H9 (cell line): ENCODE measurements at regions not wholly inside any gene's neighbourhood (a gene's known extent, or its start where the extent isn't known, plus 50 kb on each side); places are given as distances from the start of the nearest gene placed in this dataset.

Experiments
- DNase-seq: peaks from one replicate; pipeline ENCODE4 v3.0.0-alpha.2; 2017
- H2AFZ ChIP-seq: one replicate; pipeline ENCODE4 v1.6.1; 2013; ENCODE audit warnings: mild to moderate bottlenecking, low read length, control low read depth, moderate library complexity
- H2AK5ac ChIP-seq: 2 replicates; pipeline ENCODE4 v1.6.1; 2013; ENCODE audit warnings: low read length, control low read depth, mixed read lengths; ENCODE audit not compliant: insufficient read length
- H2BK120ac ChIP-seq: one replicate; pipeline ENCODE4 v1.6.1; 2013; ENCODE audit warnings: low read depth, mild to moderate bottlenecking, low read length, control low read depth, inconsistent platforms; ENCODE audit not compliant: poor library complexity, severe bottlenecking
- H2BK12ac ChIP-seq: 2 replicates; pipeline ENCODE4 v1.6.1; 2013; ENCODE audit warnings: low read length, control low read depth, mixed read lengths, low read depth; ENCODE audit not compliant: insufficient read length
- H2BK15ac ChIP-seq: 2 replicates; pipeline ENCODE4 v1.6.1; 2013; ENCODE audit warnings: low read depth, low read length, control low read depth
- H2BK20ac ChIP-seq: one replicate; pipeline ENCODE4 v1.6.1; 2013; ENCODE audit warnings: low read depth, mild to moderate bottlenecking, low read length, control low read depth, inconsistent platforms; ENCODE audit not compliant: poor library complexity, severe bottlenecking
- H2BK5ac ChIP-seq: 2 replicates; pipeline ENCODE4 v1.6.1; 2013; ENCODE audit warnings: low read length, control low read depth, mixed read lengths; ENCODE audit not compliant: insufficient read length
- H3K14ac ChIP-seq: 2 replicates; pipeline ENCODE4 v1.6.1; 2013; ENCODE audit warnings: low read length, control low read depth; ENCODE audit not compliant: insufficient read depth
- H3K18ac ChIP-seq: 2 replicates; pipeline ENCODE4 v1.6.1; 2013; ENCODE audit warnings: low read depth, mild to moderate bottlenecking, mixed read lengths, low read length, control low read depth; ENCODE audit not compliant: insufficient read length
- H3K23ac ChIP-seq: 2 replicates; pipeline ENCODE4 v1.6.1; 2013; ENCODE audit warnings: low read length, control low read depth, mixed read lengths, low read depth; ENCODE audit not compliant: insufficient read length
- H3K23me2 ChIP-seq: 2 replicates; pipeline ENCODE4 v1.6.1; 2013; ENCODE audit warnings: low read depth, mild to moderate bottlenecking, mixed read lengths, low read length, control low read depth; ENCODE audit not compliant: insufficient read length, poor library complexity, severe bottlenecking
- H3K27ac ChIP-seq: 2 replicates; pipeline ENCODE4 v1.5.1; 2013; ENCODE audit warnings: low read length, control low read depth, mixed read lengths, low read depth; ENCODE audit not compliant: insufficient read length
- H3K27me3 ChIP-seq: 2 replicates; pipeline ENCODE4 v1.6.1; 2013; ENCODE audit warnings: low read length, control low read depth, inconsistent platforms; ENCODE audit not compliant: insufficient read depth
- H3K4ac ChIP-seq: 2 replicates; pipeline ENCODE4 v1.6.1; 2013; ENCODE audit warnings: low read depth, mild to moderate bottlenecking, control low read depth, inconsistent platforms, low read length, moderate library complexity
- H3K4me1 ChIP-seq: 2 replicates; pipeline ENCODE4 v1.6.1; 2013; ENCODE audit warnings: low read length, control low read depth, inconsistent platforms; ENCODE audit not compliant: insufficient read depth
- H3K4me2 ChIP-seq: 2 replicates; pipeline ENCODE4 v1.6.1; 2013; ENCODE audit warnings: low read length, control low read depth, mixed read lengths; ENCODE audit not compliant: insufficient read length, insufficient read depth
- H3K56ac ChIP-seq: 2 replicates; pipeline ENCODE4 v1.6.1; 2013; ENCODE audit warnings: low read depth, mild to moderate bottlenecking, mixed read lengths, low read length, control low read depth; ENCODE audit not compliant: insufficient read length
- H3K79me1 ChIP-seq: 2 replicates; pipeline ENCODE4 v1.6.1; 2013; ENCODE audit warnings: low read depth, mild to moderate bottlenecking, moderate library complexity, low read length, control low read depth, inconsistent platforms; ENCODE audit not compliant: insufficient read depth, poor library complexity, severe bottlenecking
- H3K79me2 ChIP-seq: 2 replicates; pipeline ENCODE4 v1.6.1; 2013; ENCODE audit warnings: low read length, control low read depth, inconsistent platforms; ENCODE audit not compliant: insufficient read depth
- H3K9ac ChIP-seq: 2 replicates; pipeline ENCODE4 v1.6.1; 2013; ENCODE audit warnings: low read length, control low read depth, mixed read lengths; ENCODE audit not compliant: insufficient read length; ENCODE audit errors: extremely low read depth
- H3K9me3 ChIP-seq: one replicate; pipeline ENCODE4 v1.6.1; 2013; ENCODE audit warnings: low read depth, low read length, inconsistent platforms; ENCODE audit not compliant: control insufficient read depth
- H3T11ph ChIP-seq: one replicate; pipeline ENCODE4 v1.6.1; 2013; ENCODE audit warnings: mild to moderate bottlenecking, low read length, control low read depth, inconsistent platforms
- H4K20me1 ChIP-seq: one replicate; pipeline ENCODE4 v1.6.1; 2013; ENCODE audit not compliant: control insufficient read depth, insufficient read length, insufficient read depth
- H4K5ac ChIP-seq: 2 replicates; pipeline ENCODE4 v1.6.1; 2013; ENCODE audit warnings: low read depth, mild to moderate bottlenecking, mixed read lengths, low read length, control low read depth; ENCODE audit not compliant: insufficient read length
- H4K8ac ChIP-seq: replicated peaks from 2 replicates; pipeline ENCODE4 v1.6.1; 2013; ENCODE audit warnings: low read length, control low read depth, mixed read lengths, low read depth; ENCODE audit not compliant: insufficient read length
- H4K91ac ChIP-seq: 2 replicates; pipeline ENCODE4 v1.6.1; 2013; ENCODE audit warnings: low read depth, mild to moderate bottlenecking, moderate library complexity, mixed read lengths, low read length, control low read depth; ENCODE audit not compliant: insufficient read length
- H3K27ac Mint-ChIP-seq, 3 experiments: 2 replicates in 2 of 3; 3 replicates in 1 of 3; pipeline ENCODE4 v1.8.0; 2020 to 2021; ENCODE audit warnings: mixed read lengths in 3 of 3, mild to moderate bottlenecking in 1 of 3, moderate library complexity in 1 of 3
- H3K27me3 Mint-ChIP-seq: 2 replicates; pipeline ENCODE4 v1.8.0; 2021; ENCODE audit warnings: low read depth, mild to moderate bottlenecking, moderate library complexity, mixed read lengths
- H3K36me3 Mint-ChIP-seq, 3 experiments: 2 replicates in 2 of 3; 3 replicates in 1 of 3; pipeline ENCODE4 v1.8.0; 2020 to 2021; ENCODE audit warnings: low read depth in 3 of 3, mixed read lengths in 3 of 3; ENCODE audit not compliant: insufficient read depth in 1 of 3
- H3K4me1 Mint-ChIP-seq, 2 experiments: 2 replicates each; pipeline ENCODE4 v1.8.0; 2020; ENCODE audit warnings: mixed read lengths in 2 of 2
- H3K4me3 Mint-ChIP-seq, 2 experiments: 2 replicates in 1 of 2; 3 replicates in 1 of 2; pipeline ENCODE4 v1.8.0; 2020 to 2021; ENCODE audit warnings: mild to moderate bottlenecking in 2 of 2, mixed read lengths in 2 of 2, moderate library complexity in 1 of 2
- H3K9me3 Mint-ChIP-seq, 2 experiments: 2 replicates in 1 of 2; 3 replicates in 1 of 2; pipeline ENCODE4 v1.8.0; 2020; ENCODE audit warnings: mild to moderate bottlenecking in 2 of 2, mixed read lengths in 2 of 2, moderate library complexity in 1 of 2
- CTCF ChIP-seq: fragments of 200-600 bp; sonication (generic); conservative IDR thresholded peaks from 3 replicates; pipeline ENCODE4 v1.8.0; 2021; ENCODE audit warnings: antibody characterized with exemption, mild to moderate bottlenecking
- WGBS: extraction: QIAGEN DNeasy Blood & Tissue Kit; methylation state at CpG from one replicate; pipeline ENCODE4 v1.1.7; 2013; ENCODE audit warnings: missing lambda C conversion rate, low lambda C conversion rate, mixed read lengths; ENCODE audit not compliant: insufficient read length; ENCODE audit errors: extremely low coverage; 5-methylcytosine and 5-hydroxymethylcytosine counted together

- Histone ChIP-seq H4K8ac (no peak overlapping the region), H2BK15ac (no peak overlapping the region), H3K56ac (no peak overlapping the region), H3K79me2 (no peaks in the 10 kb centered on the region), H4K91ac (no peak overlapping the region), H3K27ac (no peak overlapping the region), H4K5ac (no peak overlapping the region), H3K9me3 (no peaks in the 10 kb centered on the region), H2AFZ (no peak overlapping the region), H3K23ac (no peak overlapping the region), H2AK5ac (no peak overlapping the region), H3K4ac (no peak overlapping the region), H3K14ac (no peak overlapping the region), H2BK12ac (no peak overlapping the region), H2BK20ac (no peak overlapping the region), H3K9ac (no peak overlapping the region), H3K79me1 (no peaks in the 10 kb centered on the region), H2BK5ac (no peak overlapping the region), H3K4me1 (no peaks in the 10 kb centered on the region), H4K20me1 (no peaks in the 10 kb centered on the region), H3K23me2 (no peaks in the 10 kb centered on the region), H3K4me2 (no peak overlapping the region), H3T11ph (no peak overlapping the region), H3K27me3 (no peaks in the 10 kb centered on the region; the same call in 1 of the 2 replicates), H3K18ac (no peak overlapping the region), H2BK120ac (no peak overlapping the region)
- WGBS, result no CpG with 5 or more reads among the region's 1 CpG
- TF ChIP-seq CTCF, result no peak
- DNase-seq, result no peak
- H3K27ac Mint-ChIP-seq, result no peak overlapping the region
- no peaks in the 10 kb centered on the region for H3K9me3 Mint-ChIP-seq
- peaks cover 11 to 14% of the 10 kb centered on the region in 2 experiments for H3K4me1 Mint-ChIP-seq
- H3K36me3 Mint-ChIP-seq, result no peaks in the 10 kb centered on the region
- no peaks in the 10 kb centered on the region for H3K27me3 Mint-ChIP-seq
- H3K4me3 Mint-ChIP-seq, result no peak overlapping the region
These were observed 632.3 kb downstream of the TFAP2B start for GRCh38 chr6:51450958-51451357.
